Prostate gland (tissue), 2 donors: ENCODE measurements at regions not wholly inside any gene's neighbourhood (a gene's known extent, or its start where the extent isn't known, plus 50 kb on each side); places are given as distances from the start of the nearest gene placed in this dataset.

Experiments
- DNase-seq: peaks from one replicate; pipeline ENCODE4 v3.0.0-alpha.2; 2019; ENCODE audit warnings: low spot score
- H3K27ac ChIP-seq, 2 donors: fragments of 200-600 bp; sonication (generic); 2 replicates each; pipeline ENCODE4 v1.5.1; 2017 to 2019
- H3K27me3 ChIP-seq: fragments of 200-600 bp; sonication (generic); replicated peaks from 2 replicates; pipeline ENCODE4 v1.5.1; 2019; ENCODE audit not compliant: insufficient read depth
- H3K36me3 ChIP-seq, 2 donors: fragments of 200-600 bp; sonication (generic); 1 replicate in 1 of 2; 2 replicates in 1 of 2; pipeline versions ENCODE4 v1.5.1 to v1.8.1; 2017 to 2019
- H3K4me1 ChIP-seq: fragments of 200-600 bp; sonication (generic); replicated peaks from 2 replicates; pipeline ENCODE4 v1.5.1; 2019
- H3K4me3 ChIP-seq, 2 donors: fragments of 200-600 bp; sonication (generic); 2 replicates each; pipeline ENCODE4 v1.5.1; 2017 to 2019
- H3K9me3 ChIP-seq: fragments of 200-600 bp; sonication (generic); 2 replicates; pipeline ENCODE4 v1.5.1; 2017
- CTCF ChIP-seq, 4 experiments: fragments of 200-600 bp in 2 of 4; fragments of 450-650 bp in 2 of 4; sonication (generic) in 2 of 4; IDR thresholded peaks; 1 replicate in 3 of 4; 2 replicates in 1 of 4; pipeline ENCODE4 v1.5.1; 2016 to 2019; ENCODE audit warnings: antibody characterized with exemption in 4 of 4, mild to moderate bottlenecking in 2 of 4, moderate library complexity in 2 of 4
- POLR2A ChIP-seq: fragments of 450-650 bp; IDR thresholded peaks from one replicate; pipeline ENCODE4 v1.6.1; 2016; ENCODE audit warnings: antibody characterized with exemption, mild to moderate bottlenecking
- POLR2AphosphoS5 ChIP-seq: sonication (generic); formaldehyde crosslinking; IDR thresholded peaks from one replicate; pipeline ENCODE4 v1.6.1; 2017; ENCODE audit warnings: antibody characterized with exemption
- WGBS: methylation state at CpG from one replicate; pipeline ENCODE4 v1.1.5; 2018; 5-methylcytosine and 5-hydroxymethylcytosine counted together
- intact Hi-C: fragments of 100-400 bp; cut with DNase I; formaldehyde crosslinking; loops from one replicate; pipeline ENCODE4 v1.14.2; 2022

DNA sequence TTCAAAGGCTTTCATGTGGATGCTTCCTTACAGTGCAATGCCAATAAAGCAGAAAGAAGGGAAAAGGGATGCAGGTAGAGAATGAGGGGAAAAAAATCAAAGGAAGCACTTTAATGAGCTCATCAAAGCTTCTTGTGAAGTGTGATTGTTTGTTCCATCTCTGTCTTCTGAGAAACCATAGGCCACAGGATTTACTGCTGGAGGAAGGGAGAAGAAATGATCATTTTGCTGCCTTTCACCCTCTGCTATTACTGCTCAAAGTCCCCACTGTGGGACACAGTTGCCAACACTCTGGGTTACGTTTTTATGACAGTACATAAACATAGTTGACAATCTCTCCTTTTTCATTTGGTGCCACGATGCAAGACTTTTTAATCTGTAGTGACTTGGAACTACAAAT is 558.0 kb upstream of the TECRL start:
- intact Hi-C loops = no loop called here

GRCh38 chr4:64960516-64960915 is 551.3 kb upstream of the TECRL start:
- no peaks in the 10 kb centered on the region for H3K36me3 ChIP-seq
- no peaks in the 10 kb centered on the region for H3K27me3 ChIP-seq
- no peak for DNase-seq
- no peak overlapping the region for H3K27ac ChIP-seq
- intact Hi-C loops = no loop called here
- TF ChIP-seq POLR2A = no peak
- no peak for TF ChIP-seq POLR2AphosphoS5
- no peak for TF ChIP-seq CTCF (IDR thresholded peaks at IDR 0.05)
- H3K4me1 ChIP-seq = no peaks in the 10 kb centered on the region
- no peaks in the 10 kb centered on the region for H3K9me3 ChIP-seq
- no peak overlapping the region for H3K4me3 ChIP-seq
- WGBS = 71% methylated on average over 4 of the region's 4 CpGs

More for the DNA sequence above, 558.0 kb upstream of the TECRL start:
- Histone ChIP-seq H3K9me3 (no peaks in the 10 kb centered on the region), H3K27me3 (no peaks in the 10 kb centered on the region), H3K36me3 (no peaks in the 10 kb centered on the region), H3K4me3 (no peak overlapping the region), H3K27ac (no peak overlapping the region), H3K4me1 (no peaks in the 10 kb centered on the region)
- TF ChIP-seq POLR2AphosphoS5 = no peak
- no peak for TF ChIP-seq CTCF (IDR thresholded peaks at IDR 0.05)
- no peak for TF ChIP-seq POLR2A
- no peak for DNase-seq
- 18% methylated on average over 2 of the region's 2 CpGs for WGBS

DNA sequence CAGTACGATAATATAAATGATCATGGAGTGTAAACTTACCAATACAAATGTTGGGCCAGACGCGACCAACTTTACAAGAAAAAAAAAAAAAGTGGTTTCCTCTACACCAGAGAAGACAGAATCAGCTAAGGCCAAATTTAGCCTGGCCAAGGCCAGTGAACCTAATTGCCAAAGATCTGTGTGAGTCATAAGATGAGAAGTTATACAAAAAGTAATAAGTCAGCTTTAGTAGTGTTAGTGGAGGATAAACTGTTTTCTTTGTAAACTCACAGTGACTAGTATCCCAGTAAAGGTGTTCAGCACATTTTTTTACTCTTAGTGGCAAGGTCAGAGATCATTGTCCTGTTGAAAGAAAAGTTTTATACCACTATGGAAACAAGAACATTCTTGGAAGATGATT is 531.4 kb upstream of the TECRL start:
- no peak for DNase-seq
- intact Hi-C loops = no loop called here
- H3K36me3 ChIP-seq = no peaks in the 10 kb centered on the region
- no peaks in the 10 kb centered on the region for H3K27me3 ChIP-seq
- TF ChIP-seq CTCF (IDR thresholded peaks at IDR 0.05) (no peak), POLR2AphosphoS5 (no peak), POLR2A (no peak)
- H3K9me3 ChIP-seq = no peaks in the 10 kb centered on the region
- H3K27ac ChIP-seq = no peak overlapping the region
- 79% methylated on average over 3 of the region's 3 CpGs for WGBS
- H3K4me1 ChIP-seq = no peaks in the 10 kb centered on the region
- H3K4me3 ChIP-seq = no peak overlapping the region

GRCh38 chr4:64935469-64936001 is 526.3 kb upstream of the TECRL start:
- no peaks in the 10 kb centered on the region for H3K27me3 ChIP-seq
- no peak for DNase-seq
- H3K36me3 ChIP-seq = no peaks in the 10 kb centered on the region
- H3K4me1 ChIP-seq = no peaks in the 10 kb centered on the region
- H3K27ac ChIP-seq = no peak overlapping the region
- intact Hi-C loops = no loop called here
- TF ChIP-seq POLR2A (no peak), CTCF (IDR thresholded peaks at IDR 0.05) (no peak), POLR2AphosphoS5 (no peak)
- WGBS = 87% methylated on average over 1 of the region's 1 CpG
- H3K4me3 ChIP-seq = no peak overlapping the region
- H3K9me3 ChIP-seq = no peaks in the 10 kb centered on the region

DNA sequence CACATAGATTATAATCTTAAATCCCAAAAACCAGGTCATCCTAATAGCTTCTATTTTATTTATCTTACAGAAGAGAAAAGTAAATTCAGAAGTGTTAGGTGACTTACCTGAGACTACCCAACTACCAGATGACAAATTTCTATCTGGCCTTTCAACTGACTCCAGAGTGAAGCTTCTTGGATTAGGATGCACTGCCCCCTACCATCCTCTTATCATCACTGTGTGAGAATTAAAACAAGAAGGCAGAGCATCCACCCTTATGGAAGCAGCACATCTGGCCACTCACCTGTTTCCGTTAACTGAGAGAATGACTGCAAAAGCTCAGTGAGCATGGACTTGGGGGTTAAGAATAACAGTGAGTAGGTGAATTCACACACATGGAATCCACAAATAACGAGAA is 502.6 kb upstream of the TECRL start:
- TF ChIP-seq CTCF (IDR thresholded peaks at IDR 0.05) (no peak), POLR2A (no peak), POLR2AphosphoS5 (no peak)
- H3K9me3 ChIP-seq = no peaks in the 10 kb centered on the region
- intact Hi-C loops = no loop called here
- H3K27me3 ChIP-seq = no peaks in the 10 kb centered on the region
- H3K4me3 ChIP-seq = no peak overlapping the region
- H3K36me3 ChIP-seq = no peaks in the 10 kb centered on the region
- no peak for DNase-seq
- H3K27ac ChIP-seq = no peak overlapping the region
- H3K4me1 ChIP-seq = no peaks in the 10 kb centered on the region
- WGBS = 74% methylated on average over 2 of the region's 2 CpGs
